ENCODE measurements at regions not wholly inside any gene's neighbourhood (a gene's known extent, or its start where the extent isn't known, plus 50 kb on each side); places are given as distances from the start of the nearest gene placed in this dataset.

- TF ChIP-seq ZNF114 (CRISPR knock-in tag; IDR thresholded peaks at IDR 0.05) (no peak), JUNB (IDR thresholded peaks at IDR 0.05; ENCODE audit: unreplicated experiment) (no peak), ZNF331 (CRISPR knock-in tag; IDR thresholded peaks at IDR 0.05; ENCODE audit: low read depth) (no peak), CTCF (conservative IDR thresholded peaks at IDR 0.05; ENCODE audit: low read depth in 2 of 2) (no peak)
Measured at GRCh38 chr10:110429301-110429700, 68.4 kb upstream of the DUSP5 start (continued).

GRCh38 chr10:110430340-110431273 lies 67.1 kb upstream of the DUSP5 start:
- DNase-seq (ENCODE audit: low spot score), result no peak
- H3K27me3 ChIP-seq (ENCODE audit: insufficient read depth), result no peaks in the 10 kb centered on the region
- H3K27ac Mint-ChIP-seq, result no peak overlapping the region
- no peaks in the 10 kb centered on the region for H3F3A ChIP-seq (replicated peaks; ENCODE audit: low read depth)
- peak overlapping the region; percentile 23; the same call in 1 of the 2 replicates for H2AFZ ChIP-seq
- H3K4me1 ChIP-seq (ENCODE audit: insufficient read depth), result peaks cover 7% of the 10 kb centered on the region; the same call in 1 of the 2 replicates
- no peak overlapping the region for H3K27ac ChIP-seq (ENCODE audit: low read depth)
- no peak overlapping the region for H3K4me3 Mint-ChIP-seq
- no peaks in the 10 kb centered on the region for H3K9me3 Mint-ChIP-seq
- H4K20me1 ChIP-seq (replicated peaks; ENCODE audit: insufficient read depth), result no peaks in the 10 kb centered on the region
- H3K9me2 ChIP-seq (ENCODE audit: insufficient read depth), result no peaks in the 10 kb centered on the region
- ATAC-seq, result no peak
- no peaks in the 10 kb centered on the region for H3K36me3 Mint-ChIP-seq (ENCODE audit: low read depth)
- H3K4me3 ChIP-seq, result no peak overlapping the region
- H3K36me3 ChIP-seq (ENCODE audit: insufficient read depth), result no peaks in the 10 kb centered on the region
- no peaks in the 10 kb centered on the region for H3K79me2 ChIP-seq (replicated peaks; ENCODE audit: insufficient read depth)
- no peak overlapping the region for H3K4me2 ChIP-seq
- H3K4me1 Mint-ChIP-seq, result peaks cover 17% of the 10 kb centered on the region
- peaks cover 5% of the 10 kb centered on the region for H3K27me3 Mint-ChIP-seq (ENCODE audit: insufficient read depth, low read depth, poor library complexity)
- no peak for TF ChIP-seq STAT1 (IDR thresholded peaks at IDR 0.05; ENCODE audit: unreplicated experiment)
- TF ChIP-seq NANOG (IDR thresholded peaks at IDR 0.05; ENCODE audit: borderline replicate concordance), result no peak
- TF ChIP-seq ZNF114 (CRISPR knock-in tag; IDR thresholded peaks at IDR 0.05), result no peak
- TF ChIP-seq CTCF (conservative IDR thresholded peaks at IDR 0.05; ENCODE audit: low read depth in 2 of 2), result no peak
- no peak for TF ChIP-seq JUNB (IDR thresholded peaks at IDR 0.05; ENCODE audit: unreplicated experiment)
- no peak for TF ChIP-seq EZH2phosphoT487 (IDR thresholded peaks at IDR 0.05; ENCODE audit: unreplicated experiment)
- TF ChIP-seq EZH2 (IDR thresholded peaks at IDR 0.05; ENCODE audit: low read depth, unreplicated experiment), result no peak
- TF ChIP-seq, protein P1, sequence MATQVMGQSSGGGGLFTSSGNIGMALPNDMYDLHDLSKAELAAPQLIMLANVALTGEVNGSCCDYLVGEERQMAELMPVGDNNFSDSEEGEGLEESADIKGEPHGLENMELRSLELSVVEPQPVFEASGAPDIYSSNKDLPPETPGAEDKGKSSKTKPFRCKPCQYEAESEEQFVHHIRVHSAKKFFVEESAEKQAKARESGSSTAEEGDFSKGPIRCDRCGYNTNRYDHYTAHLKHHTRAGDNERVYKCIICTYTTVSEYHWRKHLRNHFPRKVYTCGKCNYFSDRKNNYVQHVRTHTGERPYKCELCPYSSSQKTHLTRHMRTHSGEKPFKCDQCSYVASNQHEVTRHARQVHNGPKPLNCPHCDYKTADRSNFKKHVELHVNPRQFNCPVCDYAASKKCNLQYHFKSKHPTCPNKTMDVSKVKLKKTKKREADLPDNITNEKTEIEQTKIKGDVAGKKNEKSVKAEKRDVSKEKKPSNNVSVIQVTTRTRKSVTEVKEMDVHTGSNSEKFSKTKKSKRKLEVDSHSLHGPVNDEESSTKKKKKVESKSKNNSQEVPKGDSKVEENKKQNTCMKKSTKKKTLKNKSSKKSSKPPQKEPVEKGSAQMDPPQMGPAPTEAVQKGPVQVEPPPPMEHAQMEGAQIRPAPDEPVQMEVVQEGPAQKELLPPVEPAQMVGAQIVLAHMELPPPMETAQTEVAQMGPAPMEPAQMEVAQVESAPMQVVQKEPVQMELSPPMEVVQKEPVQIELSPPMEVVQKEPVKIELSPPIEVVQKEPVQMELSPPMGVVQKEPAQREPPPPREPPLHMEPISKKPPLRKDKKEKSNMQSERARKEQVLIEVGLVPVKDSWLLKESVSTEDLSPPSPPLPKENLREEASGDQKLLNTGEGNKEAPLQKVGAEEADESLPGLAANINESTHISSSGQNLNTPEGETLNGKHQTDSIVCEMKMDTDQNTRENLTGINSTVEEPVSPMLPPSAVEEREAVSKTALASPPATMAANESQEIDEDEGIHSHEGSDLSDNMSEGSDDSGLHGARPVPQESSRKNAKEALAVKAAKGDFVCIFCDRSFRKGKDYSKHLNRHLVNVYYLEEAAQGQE (IDR thresholded peaks at IDR 0.05; ENCODE audit: unreplicated experiment), result no peak
- no peak for TF ChIP-seq POLR2AphosphoS5 (IDR thresholded peaks at IDR 0.05; ENCODE audit: low read depth)
- no peak for TF ChIP-seq ETS1 (IDR thresholded peaks at IDR 0.05)
- no peak for TF ChIP-seq ZNF331 (CRISPR knock-in tag; IDR thresholded peaks at IDR 0.05; ENCODE audit: low read depth)

All from GM23338 (cell line).